ENCODE measurements at regions not wholly inside any gene's neighbourhood (a gene's known extent, or its start where the extent isn't known, plus 50 kb on each side); places are given as distances from the start of the nearest gene placed in this dataset.

DNA sequence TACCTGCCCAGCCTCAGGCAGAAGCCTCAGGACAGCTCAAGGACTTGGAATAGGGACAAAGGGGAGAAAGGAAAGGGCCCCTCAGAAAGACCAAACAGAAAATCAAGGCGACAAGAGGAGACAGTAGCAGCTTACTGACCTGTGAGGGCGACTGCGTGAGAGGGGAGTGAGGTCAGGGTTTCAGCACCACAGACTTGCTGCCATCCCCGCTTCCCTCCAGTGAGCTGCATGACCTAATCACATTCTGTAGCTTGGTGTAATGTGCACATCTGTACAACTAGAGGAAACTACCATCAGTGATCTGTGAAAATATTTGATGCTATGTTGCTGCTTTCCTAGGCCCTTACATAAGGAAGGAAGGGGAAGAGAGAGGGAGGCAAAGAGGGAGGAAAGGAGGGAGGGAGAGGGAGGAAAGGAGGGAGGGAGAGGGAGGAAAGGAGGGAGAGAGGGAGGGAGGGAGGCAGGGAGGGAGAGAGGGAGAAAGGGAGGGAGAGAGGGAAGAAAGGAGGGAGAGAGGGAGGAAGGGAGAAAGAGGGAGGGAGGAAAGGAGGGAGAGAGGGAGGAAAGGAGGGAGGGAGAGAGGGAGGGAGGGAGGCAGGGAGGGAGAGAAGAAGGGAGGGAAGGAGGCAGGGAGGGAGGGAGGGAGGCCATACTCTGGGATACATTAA is 404.9 kb upstream of the CDH5 start:
- Mint-ChIP-seq H3K27ac (no peak overlapping the region), H3K4me3 (no peak overlapping the region), H3K27me3 (ENCODE audit: low read depth) (no peaks in the 10 kb centered on the region), H3K4me1 (peaks cover 33% of the 10 kb centered on the region), H3K36me3 (no peaks in the 10 kb centered on the region), H3K9me3 (no peaks in the 10 kb centered on the region)
- ATAC-seq, result no peak
- no peak for DNase-seq (ENCODE audit: low spot score)
- ChIA-PET CTCF (no interaction called here), POLR2A (no interaction called here)
- TF ChIP-seq FOXP1 (CRISPR knock-in tag; IDR thresholded peaks at IDR 0.05; ENCODE audit: borderline replicate concordance) (no peak), CBFB (CRISPR knock-in tag; IDR thresholded peaks at IDR 0.05; ENCODE audit: low read depth) (no peak), ESRRA (CRISPR knock-in tag; IDR thresholded peaks at IDR 0.05; ENCODE audit: borderline replicate concordance) (no peak), ZNF423 (CRISPR knock-in tag; IDR thresholded peaks at IDR 0.05) (no peak), NFATC4 (CRISPR knock-in tag; IDR thresholded peaks at IDR 0.05) (no peak), NR3C1 (CRISPR knock-in tag; conservative IDR thresholded peaks at IDR 0.05; ENCODE audit: low read depth) (no peak), NFE2L1 (CRISPR knock-in tag; IDR thresholded peaks at IDR 0.05) (no peak), GTF2I (CRISPR knock-in tag; conservative IDR thresholded peaks at IDR 0.05) (no peak), ELF4 (CRISPR knock-in tag; IDR thresholded peaks at IDR 0.05; ENCODE audit: low read depth) (no peak), MYBL2 (CRISPR knock-in tag; IDR thresholded peaks at IDR 0.05) (no peak), PRRX2 (CRISPR knock-in tag; IDR thresholded peaks at IDR 0.05) (no peak)
- TF ChIP-seq, protein P1, sequence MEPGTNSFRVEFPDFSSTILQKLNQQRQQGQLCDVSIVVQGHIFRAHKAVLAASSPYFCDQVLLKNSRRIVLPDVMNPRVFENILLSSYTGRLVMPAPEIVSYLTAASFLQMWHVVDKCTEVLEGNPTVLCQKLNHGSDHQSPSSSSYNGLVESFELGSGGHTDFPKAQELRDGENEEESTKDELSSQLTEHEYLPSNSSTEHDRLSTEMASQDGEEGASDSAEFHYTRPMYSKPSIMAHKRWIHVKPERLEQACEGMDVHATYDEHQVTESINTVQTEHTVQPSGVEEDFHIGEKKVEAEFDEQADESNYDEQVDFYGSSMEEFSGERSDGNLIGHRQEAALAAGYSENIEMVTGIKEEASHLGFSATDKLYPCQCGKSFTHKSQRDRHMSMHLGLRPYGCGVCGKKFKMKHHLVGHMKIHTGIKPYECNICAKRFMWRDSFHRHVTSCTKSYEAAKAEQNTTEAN (CRISPR knock-in tag; IDR thresholded peaks at IDR 0.05), result no peak
- TF ChIP-seq, protein P2, sequence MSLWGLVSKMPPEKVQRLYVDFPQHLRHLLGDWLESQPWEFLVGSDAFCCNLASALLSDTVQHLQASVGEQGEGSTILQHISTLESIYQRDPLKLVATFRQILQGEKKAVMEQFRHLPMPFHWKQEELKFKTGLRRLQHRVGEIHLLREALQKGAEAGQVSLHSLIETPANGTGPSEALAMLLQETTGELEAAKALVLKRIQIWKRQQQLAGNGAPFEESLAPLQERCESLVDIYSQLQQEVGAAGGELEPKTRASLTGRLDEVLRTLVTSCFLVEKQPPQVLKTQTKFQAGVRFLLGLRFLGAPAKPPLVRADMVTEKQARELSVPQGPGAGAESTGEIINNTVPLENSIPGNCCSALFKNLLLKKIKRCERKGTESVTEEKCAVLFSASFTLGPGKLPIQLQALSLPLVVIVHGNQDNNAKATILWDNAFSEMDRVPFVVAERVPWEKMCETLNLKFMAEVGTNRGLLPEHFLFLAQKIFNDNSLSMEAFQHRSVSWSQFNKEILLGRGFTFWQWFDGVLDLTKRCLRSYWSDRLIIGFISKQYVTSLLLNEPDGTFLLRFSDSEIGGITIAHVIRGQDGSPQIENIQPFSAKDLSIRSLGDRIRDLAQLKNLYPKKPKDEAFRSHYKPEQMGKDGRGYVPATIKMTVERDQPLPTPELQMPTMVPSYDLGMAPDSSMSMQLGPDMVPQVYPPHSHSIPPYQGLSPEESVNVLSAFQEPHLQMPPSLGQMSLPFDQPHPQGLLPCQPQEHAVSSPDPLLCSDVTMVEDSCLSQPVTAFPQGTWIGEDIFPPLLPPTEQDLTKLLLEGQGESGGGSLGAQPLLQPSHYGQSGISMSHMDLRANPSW (CRISPR knock-in tag; conservative IDR thresholded peaks at IDR 0.05; ENCODE audit: low read depth), result no peak
- TF ChIP-seq, protein P3, sequence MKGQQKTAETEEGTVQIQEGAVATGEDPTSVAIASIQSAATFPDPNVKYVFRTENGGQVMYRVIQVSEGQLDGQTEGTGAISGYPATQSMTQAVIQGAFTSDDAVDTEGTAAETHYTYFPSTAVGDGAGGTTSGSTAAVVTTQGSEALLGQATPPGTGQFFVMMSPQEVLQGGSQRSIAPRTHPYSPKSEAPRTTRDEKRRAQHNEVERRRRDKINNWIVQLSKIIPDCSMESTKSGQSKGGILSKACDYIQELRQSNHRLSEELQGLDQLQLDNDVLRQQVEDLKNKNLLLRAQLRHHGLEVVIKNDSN (CRISPR knock-in tag; IDR thresholded peaks at IDR 0.05), result no peak
- TF ChIP-seq, protein P4, sequence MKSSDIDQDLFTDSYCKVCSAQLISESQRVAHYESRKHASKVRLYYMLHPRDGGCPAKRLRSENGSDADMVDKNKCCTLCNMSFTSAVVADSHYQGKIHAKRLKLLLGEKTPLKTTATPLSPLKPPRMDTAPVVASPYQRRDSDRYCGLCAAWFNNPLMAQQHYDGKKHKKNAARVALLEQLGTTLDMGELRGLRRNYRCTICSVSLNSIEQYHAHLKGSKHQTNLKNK (CRISPR knock-in tag; IDR thresholded peaks at IDR 0.05), result no peak
- TF ChIP-seq, protein P5, sequence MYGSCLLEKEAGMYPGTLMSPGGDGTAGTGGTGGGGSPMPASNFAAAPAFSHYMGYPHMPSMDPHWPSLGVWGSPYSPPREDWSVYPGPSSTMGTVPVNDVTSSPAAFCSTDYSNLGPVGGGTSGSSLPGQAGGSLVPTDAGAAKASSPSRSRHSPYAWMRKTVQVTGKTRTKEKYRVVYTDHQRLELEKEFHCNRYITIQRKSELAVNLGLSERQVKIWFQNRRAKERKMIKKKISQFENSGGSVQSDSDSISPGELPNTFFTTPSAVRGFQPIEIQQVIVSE (CRISPR knock-in tag; IDR thresholded peaks at IDR 0.05; ENCODE audit: borderline replicate concordance), result no peak
- TF ChIP-seq, protein P6, sequence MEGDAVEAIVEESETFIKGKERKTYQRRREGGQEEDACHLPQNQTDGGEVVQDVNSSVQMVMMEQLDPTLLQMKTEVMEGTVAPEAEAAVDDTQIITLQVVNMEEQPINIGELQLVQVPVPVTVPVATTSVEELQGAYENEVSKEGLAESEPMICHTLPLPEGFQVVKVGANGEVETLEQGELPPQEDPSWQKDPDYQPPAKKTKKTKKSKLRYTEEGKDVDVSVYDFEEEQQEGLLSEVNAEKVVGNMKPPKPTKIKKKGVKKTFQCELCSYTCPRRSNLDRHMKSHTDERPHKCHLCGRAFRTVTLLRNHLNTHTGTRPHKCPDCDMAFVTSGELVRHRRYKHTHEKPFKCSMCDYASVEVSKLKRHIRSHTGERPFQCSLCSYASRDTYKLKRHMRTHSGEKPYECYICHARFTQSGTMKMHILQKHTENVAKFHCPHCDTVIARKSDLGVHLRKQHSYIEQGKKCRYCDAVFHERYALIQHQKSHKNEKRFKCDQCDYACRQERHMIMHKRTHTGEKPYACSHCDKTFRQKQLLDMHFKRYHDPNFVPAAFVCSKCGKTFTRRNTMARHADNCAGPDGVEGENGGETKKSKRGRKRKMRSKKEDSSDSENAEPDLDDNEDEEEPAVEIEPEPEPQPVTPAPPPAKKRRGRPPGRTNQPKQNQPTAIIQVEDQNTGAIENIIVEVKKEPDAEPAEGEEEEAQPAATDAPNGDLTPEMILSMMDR (IDR thresholded peaks at IDR 0.05), result no peak
- TF ChIP-seq, protein P7, sequence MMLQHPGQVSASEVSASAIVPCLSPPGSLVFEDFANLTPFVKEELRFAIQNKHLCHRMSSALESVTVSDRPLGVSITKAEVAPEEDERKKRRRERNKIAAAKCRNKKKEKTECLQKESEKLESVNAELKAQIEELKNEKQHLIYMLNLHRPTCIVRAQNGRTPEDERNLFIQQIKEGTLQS (CRISPR knock-in tag; conservative IDR thresholded peaks at IDR 0.05), result no peak
- TF ChIP-seq, protein P8, sequence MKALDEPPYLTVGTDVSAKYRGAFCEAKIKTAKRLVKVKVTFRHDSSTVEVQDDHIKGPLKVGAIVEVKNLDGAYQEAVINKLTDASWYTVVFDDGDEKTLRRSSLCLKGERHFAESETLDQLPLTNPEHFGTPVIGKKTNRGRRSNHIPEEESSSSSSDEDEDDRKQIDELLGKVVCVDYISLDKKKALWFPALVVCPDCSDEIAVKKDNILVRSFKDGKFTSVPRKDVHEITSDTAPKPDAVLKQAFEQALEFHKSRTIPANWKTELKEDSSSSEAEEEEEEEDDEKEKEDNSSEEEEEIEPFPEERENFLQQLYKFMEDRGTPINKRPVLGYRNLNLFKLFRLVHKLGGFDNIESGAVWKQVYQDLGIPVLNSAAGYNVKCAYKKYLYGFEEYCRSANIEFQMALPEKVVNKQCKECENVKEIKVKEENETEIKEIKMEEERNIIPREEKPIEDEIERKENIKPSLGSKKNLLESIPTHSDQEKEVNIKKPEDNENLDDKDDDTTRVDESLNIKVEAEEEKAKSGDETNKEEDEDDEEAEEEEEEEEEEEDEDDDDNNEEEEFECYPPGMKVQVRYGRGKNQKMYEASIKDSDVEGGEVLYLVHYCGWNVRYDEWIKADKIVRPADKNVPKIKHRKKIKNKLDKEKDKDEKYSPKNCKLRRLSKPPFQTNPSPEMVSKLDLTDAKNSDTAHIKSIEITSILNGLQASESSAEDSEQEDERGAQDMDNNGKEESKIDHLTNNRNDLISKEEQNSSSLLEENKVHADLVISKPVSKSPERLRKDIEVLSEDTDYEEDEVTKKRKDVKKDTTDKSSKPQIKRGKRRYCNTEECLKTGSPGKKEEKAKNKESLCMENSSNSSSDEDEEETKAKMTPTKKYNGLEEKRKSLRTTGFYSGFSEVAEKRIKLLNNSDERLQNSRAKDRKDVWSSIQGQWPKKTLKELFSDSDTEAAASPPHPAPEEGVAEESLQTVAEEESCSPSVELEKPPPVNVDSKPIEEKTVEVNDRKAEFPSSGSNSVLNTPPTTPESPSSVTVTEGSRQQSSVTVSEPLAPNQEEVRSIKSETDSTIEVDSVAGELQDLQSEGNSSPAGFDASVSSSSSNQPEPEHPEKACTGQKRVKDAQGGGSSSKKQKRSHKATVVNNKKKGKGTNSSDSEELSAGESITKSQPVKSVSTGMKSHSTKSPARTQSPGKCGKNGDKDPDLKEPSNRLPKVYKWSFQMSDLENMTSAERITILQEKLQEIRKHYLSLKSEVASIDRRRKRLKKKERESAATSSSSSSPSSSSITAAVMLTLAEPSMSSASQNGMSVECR (CRISPR knock-in tag; IDR thresholded peaks at IDR 0.05; ENCODE audit: borderline replicate concordance), result no peak
- TF ChIP-seq, protein P9, sequence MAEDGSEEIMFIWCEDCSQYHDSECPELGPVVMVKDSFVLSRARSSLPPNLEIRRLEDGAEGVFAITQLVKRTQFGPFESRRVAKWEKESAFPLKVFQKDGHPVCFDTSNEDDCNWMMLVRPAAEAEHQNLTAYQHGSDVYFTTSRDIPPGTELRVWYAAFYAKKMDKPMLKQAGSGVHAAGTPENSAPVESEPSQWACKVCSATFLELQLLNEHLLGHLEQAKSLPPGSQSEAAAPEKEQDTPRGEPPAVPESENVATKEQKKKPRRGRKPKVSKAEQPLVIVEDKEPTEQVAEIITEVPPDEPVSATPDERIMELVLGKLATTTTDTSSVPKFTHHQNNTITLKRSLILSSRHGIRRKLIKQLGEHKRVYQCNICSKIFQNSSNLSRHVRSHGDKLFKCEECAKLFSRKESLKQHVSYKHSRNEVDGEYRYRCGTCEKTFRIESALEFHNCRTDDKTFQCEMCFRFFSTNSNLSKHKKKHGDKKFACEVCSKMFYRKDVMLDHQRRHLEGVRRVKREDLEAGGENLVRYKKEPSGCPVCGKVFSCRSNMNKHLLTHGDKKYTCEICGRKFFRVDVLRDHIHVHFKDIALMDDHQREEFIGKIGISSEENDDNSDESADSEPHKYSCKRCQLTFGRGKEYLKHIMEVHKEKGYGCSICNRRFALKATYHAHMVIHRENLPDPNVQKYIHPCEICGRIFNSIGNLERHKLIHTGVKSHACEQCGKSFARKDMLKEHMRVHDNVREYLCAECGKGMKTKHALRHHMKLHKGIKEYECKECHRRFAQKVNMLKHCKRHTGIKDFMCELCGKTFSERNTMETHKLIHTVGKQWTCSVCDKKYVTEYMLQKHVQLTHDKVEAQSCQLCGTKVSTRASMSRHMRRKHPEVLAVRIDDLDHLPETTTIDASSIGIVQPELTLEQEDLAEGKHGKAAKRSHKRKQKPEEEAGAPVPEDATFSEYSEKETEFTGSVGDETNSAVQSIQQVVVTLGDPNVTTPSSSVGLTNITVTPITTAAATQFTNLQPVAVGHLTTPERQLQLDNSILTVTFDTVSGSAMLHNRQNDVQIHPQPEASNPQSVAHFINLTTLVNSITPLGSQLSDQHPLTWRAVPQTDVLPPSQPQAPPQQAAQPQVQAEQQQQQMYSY (CRISPR knock-in tag; IDR thresholded peaks at IDR 0.05), result no peak

Data from WTC11 (cell line).